SK-N-SH (cell line): ENCODE measurements at regions not wholly inside any gene's neighbourhood (a gene's known extent, or its start where the extent isn't known, plus 50 kb on each side); places are given as distances from the start of the nearest gene placed in this dataset.

Source experiments
- CTCF ChIA-PET: fragments of 300-600, 350-600 bp; formaldehyde crosslinking; extraction: SDS; loops from one replicate; lab custom pipeline; 2021; lab: Yijun Ruan, JAX
- POLR2A ChIA-PET: fragments of 350-600 bp; sonication (Branson Sonifier 250); formaldehyde crosslinking; extraction: SDS; loops from one replicate; lab custom pipeline; 2020; ENCODE audit warnings: antibody characterized with exemption, inconsistent platforms; lab: Yijun Ruan, JAX
- DNase-seq: peaks from one replicate; pipeline ENCODE4 v3.0.0; 2012
- H2AFZ ChIP-seq: fragments of 200-600 bp; sonication (generic); 2 replicates; pipeline ENCODE4 v1.8.1; 2016; ENCODE audit warnings: antibody characterized with exemption, mild to moderate bottlenecking, low read depth
- H3F3A ChIP-seq: fragments of 200-600 bp; sonication (generic); replicated peaks from 2 replicates; pipeline ENCODE3; 2016; ENCODE audit warnings: antibody characterized with exemption, mild to moderate bottlenecking; ENCODE audit not compliant: insufficient read depth
- H3K27ac ChIP-seq, 2 experiments: fragments of 200-500 bp in 1 of 2; fragments of 200-600 bp in 1 of 2; sonication (Bioruptor generic) in 1 of 2; sonication (generic), shearing (Covaris generic) in 1 of 2; 2 replicates each; pipeline versions ENCODE4 v1.5.1 to v1.6.1; 2014 to 2016; ENCODE audit warnings: low read depth in 2 of 2, inconsistent platforms in 1 of 2, low read length in 1 of 2, mild to moderate bottlenecking in 1 of 2, mixed read lengths in 1 of 2
- H3K27me3 ChIP-seq: fragments of 200-600 bp; sonication (generic), shearing (Covaris generic); 2 replicates; pipeline ENCODE4 v1.6.1; 2016; ENCODE audit warnings: mixed run types; ENCODE audit not compliant: insufficient read depth
- H3K36me3 ChIP-seq, 2 experiments: fragments of 200-500 bp in 1 of 2; fragments of 200-600 bp in 1 of 2; sonication (Bioruptor generic) in 1 of 2; sonication (generic) in 1 of 2; replicated peaks in 1 of 2; 2 replicates each; pipeline versions ENCODE3 to v1.5.1; 2014 to 2016; ENCODE audit warnings: low read length in 1 of 2, mild to moderate bottlenecking in 1 of 2; ENCODE audit not compliant: insufficient read depth in 2 of 2, control insufficient read depth in 1 of 2
- H3K4me1 ChIP-seq, 2 experiments: fragments of 200-500 bp in 1 of 2; fragments of 200-600 bp in 1 of 2; sonication (Bioruptor generic) in 1 of 2; sonication (generic), shearing (Covaris generic) in 1 of 2; 2 replicates each; pipeline versions ENCODE4 v1.5.1 to v1.6.1; 2014 to 2016; ENCODE audit warnings: low read depth in 1 of 2, low read length in 1 of 2, mixed run types in 1 of 2; ENCODE audit not compliant: insufficient read depth in 2 of 2, control insufficient read depth in 1 of 2
- H3K4me2 ChIP-seq: fragments of 200-600 bp; sonication (generic), shearing (Covaris generic); 2 replicates; pipeline ENCODE4 v1.6.1; 2017; ENCODE audit warnings: mixed run types
- H3K4me3 ChIP-seq, 2 experiments: fragments of 200-500 bp in 1 of 2; fragments of 200-600 bp in 1 of 2; sonication (Bioruptor generic) in 1 of 2; sonication (generic), shearing (Covaris generic) in 1 of 2; 2 replicates each; pipeline versions ENCODE4 v1.5.1 to v1.8.1; 2014 to 2016; ENCODE audit warnings: low read depth in 2 of 2, inconsistent platforms in 1 of 2, low read length in 1 of 2, mild to moderate bottlenecking in 1 of 2, mixed read lengths in 1 of 2, moderate library complexity in 1 of 2
- H3K79me2 ChIP-seq: fragments of 200-600 bp; sonication (generic); 2 replicates; pipeline ENCODE4 v1.8.1; 2017; ENCODE audit warnings: mild to moderate bottlenecking; ENCODE audit not compliant: insufficient read depth
- H3K9ac ChIP-seq: fragments of 200-600 bp; sonication (generic); 2 replicates; pipeline ENCODE4 v1.6.1; 2017; ENCODE audit warnings: mixed run types
- H3K9me2 ChIP-seq: fragments of 200-600 bp; sonication (generic); 2 replicates; pipeline ENCODE4 v1.6.1; 2017; ENCODE audit warnings: mixed run types
- H3K9me3 ChIP-seq: fragments of 200-600 bp; sonication (generic); 2 replicates; pipeline ENCODE4 v1.6.1; 2017; ENCODE audit warnings: mixed run types, mild to moderate bottlenecking, moderate library complexity
- H4K20me1 ChIP-seq: fragments of 200-600 bp; sonication (generic); 2 replicates; pipeline ENCODE4 v1.6.1; 2017; ENCODE audit warnings: mild to moderate bottlenecking, mixed run types; ENCODE audit not compliant: insufficient read depth
- EP300 ChIP-seq, 2 experiments: IDR thresholded peaks; 2 replicates each; pipeline versions ENCODE4 v1.4.0 to v1.6.1; 2012; ENCODE audit warnings: borderline replicate concordance in 1 of 2, low read depth in 1 of 2, low read length in 1 of 2
- EZH2phosphoT487 ChIP-seq: fragments of 200-600 bp; sonication (generic); IDR thresholded peaks from 2 replicates; pipeline ENCODE4 v1.6.1; 2017; ENCODE audit warnings: low read depth, mixed run types, mild to moderate bottlenecking, antibody characterized with exemption, moderate library complexity, borderline replicate concordance
- FOXJ3 ChIP-seq: sonication (generic); formaldehyde crosslinking; IDR thresholded peaks from 2 replicates; pipeline ENCODE4 v1.5.1; 2020; ENCODE audit warnings: mild to moderate bottlenecking, missing genetic modification reagents
- FOXM1 ChIP-seq: IDR thresholded peaks from 2 replicates; pipeline ENCODE4 v1.4.0; 2012; ENCODE audit warnings: low read depth, mild to moderate bottlenecking
- GABPA ChIP-seq: IDR thresholded peaks from 2 replicates; pipeline ENCODE4 v1.4.0; 2012; ENCODE audit warnings: low read depth, mild to moderate bottlenecking
- NRF1 ChIP-seq: IDR thresholded peaks from 2 replicates; pipeline ENCODE4 v1.6.1; 2012; ENCODE audit warnings: low read depth, mild to moderate bottlenecking, low read length
- RAD21 ChIP-seq: IDR thresholded peaks from 2 replicates; pipeline ENCODE4 v1.6.1; 2012; ENCODE audit warnings: mild to moderate bottlenecking, low read length
- SMC3 ChIP-seq: IDR thresholded peaks from 2 replicates; pipeline ENCODE4 v1.6.1; 2012; ENCODE audit warnings: low read depth, low read length, improper control_type of control experiment
- TCF12 ChIP-seq: IDR thresholded peaks from 2 replicates; pipeline ENCODE4 v1.4.0; 2012
- WGBS: methylation state at CpG from one replicate; pipeline ENCODE4 v1.1.6; 2017; ENCODE audit warnings: low lambda C conversion rate; 5-methylcytosine and 5-hydroxymethylcytosine counted together
- TF ChIP-seq, protein P1 (sequence below): fragments of 200-600 bp; sonication (generic); IDR thresholded peaks from 2 replicates; pipeline ENCODE4 v1.6.1; 2017; ENCODE audit warnings: antibody characterized with exemption, mild to moderate bottlenecking, moderate library complexity
- TF ChIP-seq, protein P2 (sequence below): fragments of 150-350 bp; IDR thresholded peaks from 2 replicates; pipeline ENCODE4 v1.6.1; 2017; ENCODE audit warnings: antibody characterized with exemption, low read length, low read depth, borderline replicate concordance
- TF ChIP-seq, protein P3 (sequence below): IDR thresholded peaks from 2 replicates; pipeline ENCODE4 v1.6.1; 2012; ENCODE audit warnings: mild to moderate bottlenecking, low read depth, low read length, moderate library complexity

DNA sequence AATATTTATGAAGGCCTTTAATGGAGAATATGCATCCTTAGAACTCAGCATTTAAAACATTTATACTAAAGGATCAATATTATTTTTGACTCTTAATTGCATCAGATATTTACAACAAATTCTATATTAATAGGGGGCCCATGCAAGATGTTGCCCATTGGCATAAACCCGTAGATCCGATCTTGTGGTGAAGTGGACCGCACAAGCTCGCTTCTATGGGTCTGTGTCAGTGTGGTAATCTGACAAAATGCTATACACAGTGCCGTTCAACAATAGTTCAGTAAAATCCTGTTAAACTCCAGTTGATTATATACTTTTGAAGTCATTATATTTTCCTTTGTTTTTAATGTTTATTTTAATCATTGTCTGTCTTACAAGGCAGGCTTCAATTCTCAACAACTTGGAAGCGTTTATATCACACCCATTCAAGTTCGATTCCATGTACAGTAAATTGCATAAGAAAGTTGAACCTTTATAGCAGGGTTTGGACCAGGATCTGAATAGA is 809.2 kb downstream of the USP25 start:
- WGBS, result 95% methylated on average over 7 of the region's 7 CpGs
- CTCF ChIA-PET, result interaction anchor here (0.6 kb wide), 1 partner anchor 293 kb away, joined by 3 read pairs; no protein-coding TSS in a partner anchor
- Histone ChIP-seq H3K4me2 (no peak overlapping the region), H3K4me1 (peaks cover 6 to 8% of the 10 kb centered on the region in 2 experiments; a peak in 3 of 4 replicates), H3K79me2 (no peaks in the 10 kb centered on the region), H4K20me1 (no peaks in the 10 kb centered on the region), H2AFZ (0 out of 2 replicates have a peak overlapping the region, but pooled peaks have one; percentile 14), H3K27ac (no peak overlapping the region), H3K4me3 (no peak overlapping the region), H3K27me3 (no peaks in the 10 kb centered on the region), H3K9me3 (no peaks in the 10 kb centered on the region), H3F3A (no peaks in the 10 kb centered on the region), H3K9me2 (no peaks in the 10 kb centered on the region), H3K9ac (no peak overlapping the region), H3K36me3 (peaks cover 0 to 4% of the 10 kb centered on the region in 2 experiments)
- DNase-seq, result no peak
- POLR2A ChIA-PET, result no interaction called here
- TF ChIP-seq TCF12 (no peak), EZH2phosphoT487 (no peak), EP300 (IDR thresholded peaks at IDR 0.05; ENCODE audit: borderline replicate concordance in 1 of 2, low read depth in 1 of 2, low read length in 1 of 2) (no peak), FOXM1 (no peak), GABPA (no peak), NRF1 (no peak), RAD21 (no peak)
- TF ChIP-seq, protein P1, sequence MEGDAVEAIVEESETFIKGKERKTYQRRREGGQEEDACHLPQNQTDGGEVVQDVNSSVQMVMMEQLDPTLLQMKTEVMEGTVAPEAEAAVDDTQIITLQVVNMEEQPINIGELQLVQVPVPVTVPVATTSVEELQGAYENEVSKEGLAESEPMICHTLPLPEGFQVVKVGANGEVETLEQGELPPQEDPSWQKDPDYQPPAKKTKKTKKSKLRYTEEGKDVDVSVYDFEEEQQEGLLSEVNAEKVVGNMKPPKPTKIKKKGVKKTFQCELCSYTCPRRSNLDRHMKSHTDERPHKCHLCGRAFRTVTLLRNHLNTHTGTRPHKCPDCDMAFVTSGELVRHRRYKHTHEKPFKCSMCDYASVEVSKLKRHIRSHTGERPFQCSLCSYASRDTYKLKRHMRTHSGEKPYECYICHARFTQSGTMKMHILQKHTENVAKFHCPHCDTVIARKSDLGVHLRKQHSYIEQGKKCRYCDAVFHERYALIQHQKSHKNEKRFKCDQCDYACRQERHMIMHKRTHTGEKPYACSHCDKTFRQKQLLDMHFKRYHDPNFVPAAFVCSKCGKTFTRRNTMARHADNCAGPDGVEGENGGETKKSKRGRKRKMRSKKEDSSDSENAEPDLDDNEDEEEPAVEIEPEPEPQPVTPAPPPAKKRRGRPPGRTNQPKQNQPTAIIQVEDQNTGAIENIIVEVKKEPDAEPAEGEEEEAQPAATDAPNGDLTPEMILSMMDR, result no peak
- TF ChIP-seq, protein P2, sequence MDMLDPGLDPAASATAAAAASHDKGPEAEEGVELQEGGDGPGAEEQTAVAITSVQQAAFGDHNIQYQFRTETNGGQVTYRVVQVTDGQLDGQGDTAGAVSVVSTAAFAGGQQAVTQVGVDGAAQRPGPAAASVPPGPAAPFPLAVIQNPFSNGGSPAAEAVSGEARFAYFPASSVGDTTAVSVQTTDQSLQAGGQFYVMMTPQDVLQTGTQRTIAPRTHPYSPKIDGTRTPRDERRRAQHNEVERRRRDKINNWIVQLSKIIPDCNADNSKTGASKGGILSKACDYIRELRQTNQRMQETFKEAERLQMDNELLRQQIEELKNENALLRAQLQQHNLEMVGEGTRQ, result no peak

DNA sequence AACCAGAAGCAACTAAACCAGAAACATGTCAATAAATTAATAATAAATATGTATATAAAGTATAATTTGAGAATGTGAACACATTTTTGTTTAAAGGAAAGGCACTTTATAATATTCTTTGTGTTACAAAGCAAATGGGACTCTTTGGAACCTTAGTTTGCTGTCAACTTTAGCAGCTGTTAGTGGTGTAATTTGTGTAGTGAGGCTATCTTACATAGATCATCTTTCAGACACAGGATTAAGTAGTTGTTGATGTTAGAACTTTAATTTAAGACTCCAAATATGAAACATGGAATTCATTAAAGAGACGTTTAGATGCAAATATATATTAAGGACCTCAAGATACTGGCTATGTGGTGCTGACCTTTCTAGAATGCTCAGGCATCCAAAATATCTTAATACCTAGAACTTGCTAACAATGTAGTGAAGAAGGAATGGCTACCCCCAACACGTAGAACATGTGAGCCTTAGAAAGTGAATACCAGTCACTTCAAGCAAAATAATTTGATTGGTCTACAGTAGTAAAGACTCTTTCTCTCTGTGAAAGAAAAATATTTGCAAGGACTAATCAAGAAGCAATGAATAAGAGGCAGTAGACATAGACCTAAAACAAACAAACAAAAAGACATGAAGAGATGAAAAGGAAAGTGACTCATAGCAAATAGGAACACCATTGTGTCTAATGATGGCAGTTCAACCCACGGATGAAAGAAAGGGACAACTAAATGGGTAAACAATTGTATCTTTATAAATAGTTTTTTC is 811.4 kb downstream of the USP25 start:
- no peak for TF ChIP-seq FOXJ3
- TF ChIP-seq FOXM1, result no peak
- TF ChIP-seq, protein P1, result no peak
- TF ChIP-seq, protein P3, sequence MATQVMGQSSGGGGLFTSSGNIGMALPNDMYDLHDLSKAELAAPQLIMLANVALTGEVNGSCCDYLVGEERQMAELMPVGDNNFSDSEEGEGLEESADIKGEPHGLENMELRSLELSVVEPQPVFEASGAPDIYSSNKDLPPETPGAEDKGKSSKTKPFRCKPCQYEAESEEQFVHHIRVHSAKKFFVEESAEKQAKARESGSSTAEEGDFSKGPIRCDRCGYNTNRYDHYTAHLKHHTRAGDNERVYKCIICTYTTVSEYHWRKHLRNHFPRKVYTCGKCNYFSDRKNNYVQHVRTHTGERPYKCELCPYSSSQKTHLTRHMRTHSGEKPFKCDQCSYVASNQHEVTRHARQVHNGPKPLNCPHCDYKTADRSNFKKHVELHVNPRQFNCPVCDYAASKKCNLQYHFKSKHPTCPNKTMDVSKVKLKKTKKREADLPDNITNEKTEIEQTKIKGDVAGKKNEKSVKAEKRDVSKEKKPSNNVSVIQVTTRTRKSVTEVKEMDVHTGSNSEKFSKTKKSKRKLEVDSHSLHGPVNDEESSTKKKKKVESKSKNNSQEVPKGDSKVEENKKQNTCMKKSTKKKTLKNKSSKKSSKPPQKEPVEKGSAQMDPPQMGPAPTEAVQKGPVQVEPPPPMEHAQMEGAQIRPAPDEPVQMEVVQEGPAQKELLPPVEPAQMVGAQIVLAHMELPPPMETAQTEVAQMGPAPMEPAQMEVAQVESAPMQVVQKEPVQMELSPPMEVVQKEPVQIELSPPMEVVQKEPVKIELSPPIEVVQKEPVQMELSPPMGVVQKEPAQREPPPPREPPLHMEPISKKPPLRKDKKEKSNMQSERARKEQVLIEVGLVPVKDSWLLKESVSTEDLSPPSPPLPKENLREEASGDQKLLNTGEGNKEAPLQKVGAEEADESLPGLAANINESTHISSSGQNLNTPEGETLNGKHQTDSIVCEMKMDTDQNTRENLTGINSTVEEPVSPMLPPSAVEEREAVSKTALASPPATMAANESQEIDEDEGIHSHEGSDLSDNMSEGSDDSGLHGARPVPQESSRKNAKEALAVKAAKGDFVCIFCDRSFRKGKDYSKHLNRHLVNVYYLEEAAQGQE, result no peak
- TF ChIP-seq GABPA, result no peak
- TF ChIP-seq SMC3, result no peak
- TF ChIP-seq, all 33 proteins: peak for 0
- WGBS, result 87% methylated on average over 3 of the region's 3 CpGs
- CTCF ChIA-PET, result no interaction called here
- no peaks in the 10 kb centered on the region for H3K9me2 ChIP-seq
- H4K20me1 ChIP-seq, result no peaks in the 10 kb centered on the region
- no peak for DNase-seq
- no peak overlapping the region for H3K4me3 ChIP-seq
- H3K79me2 ChIP-seq, result no peaks in the 10 kb centered on the region
- no peak overlapping the region for H3K27ac ChIP-seq
- POLR2A ChIA-PET, result no interaction called here
- H3K36me3 ChIP-seq, result peaks cover 0 to 4% of the 10 kb centered on the region in 2 experiments
- no peaks in the 10 kb centered on the region for H3K9me3 ChIP-seq
- H3K9ac ChIP-seq, result no peak overlapping the region
- no peaks in the 10 kb centered on the region for H3F3A ChIP-seq
- H3K4me2 ChIP-seq, result no peak overlapping the region
- H3K4me1 ChIP-seq, result peaks cover 2 to 3% of the 10 kb centered on the region in 2 experiments; a peak in 3 of 4 replicates
- H2AFZ ChIP-seq, result no peak overlapping the region
- no peaks in the 10 kb centered on the region for H3K27me3 ChIP-seq
